DOHH2 (cell line): ENCODE measurements at regions not wholly inside any gene's neighbourhood (a gene's known extent, or its start where the extent isn't known, plus 50 kb on each side); places are given as distances from the start of the nearest gene placed in this dataset.
"Not testable (repeated sequence)": the region's sequence is repeated elsewhere in the genome, so short reads cannot be mapped to it uniquely, and the experiment has no call there.

ENCODE experiments used
- CTCF ChIP-seq: fragments of 200-600 bp; sonication (generic); IDR thresholded peaks from one replicate; pipeline ENCODE4 v1.5.1; 2014; ENCODE audit warnings: antibody characterized with exemption, mild to moderate bottlenecking, low read depth, low read length; ENCODE audit not compliant: poor library complexity, severe bottlenecking
- EZH2phosphoT487 ChIP-seq: fragments of 200-600 bp; sonication (generic); IDR thresholded peaks from 2 replicates; pipeline ENCODE4 v1.6.1; 2017; ENCODE audit warnings: borderline replicate concordance, mild to moderate bottlenecking, antibody characterized with exemption, low read length, moderate library complexity, mixed read lengths

- not testable (repeated sequence) for TF ChIP-seq CTCF, EZH2phosphoT487
Observed at GRCh38 chr2:131607056-131607455, 79.4 kb downstream of the CCDC74A start.
